ENCODE measurements at regions not wholly inside any gene's neighbourhood (a gene's known extent, or its start where the extent isn't known, plus 50 kb on each side); places are given as distances from the start of the nearest gene placed in this dataset.

DNA sequence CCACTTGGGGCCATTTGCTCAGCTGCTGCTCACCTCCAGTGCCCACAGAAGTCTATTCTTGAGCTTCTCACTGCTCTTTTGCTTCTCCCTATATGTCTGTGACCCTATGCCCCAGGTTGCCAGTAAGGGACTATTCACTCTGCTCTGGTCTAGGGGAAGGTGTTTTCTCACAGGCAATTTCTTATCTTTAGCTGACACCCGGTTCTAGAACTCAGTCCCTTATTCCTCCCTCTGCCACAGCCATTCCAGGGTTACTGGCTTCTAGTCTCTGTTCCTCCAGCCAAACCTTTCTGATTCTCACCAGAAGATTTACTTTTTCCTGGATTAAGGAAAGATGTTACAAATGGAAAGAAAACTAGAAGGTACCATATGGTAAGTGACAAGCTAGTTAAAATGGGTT, 574.0 kb downstream of the NTRK3 start:
- no peak for TF ChIP-seq TCF12 (IDR thresholded peaks at IDR 0.05; ENCODE audit: low read depth, low read length)
- TF ChIP-seq CBX8 (IDR thresholded peaks at IDR 0.05; ENCODE audit: borderline replicate concordance, low read depth, low read length), result no peak
- no peak for TF ChIP-seq RXRA (IDR thresholded peaks at IDR 0.05; ENCODE audit: insufficient read depth, low read depth, low read length)
- no peak for TF ChIP-seq TEAD4 (IDR thresholded peaks at IDR 0.05; ENCODE audit: low read depth, low read length)
- no peak for TF ChIP-seq POU5F1 (IDR thresholded peaks at IDR 0.05; ENCODE audit: low read depth, low read length)
- no peak for TF ChIP-seq EZH2 (IDR thresholded peaks at IDR 0.05; ENCODE audit: low read depth, low read length, severe bottlenecking)
- TF ChIP-seq EGR1 (IDR thresholded peaks at IDR 0.05; ENCODE audit: borderline replicate concordance, low read depth, low read length), result no peak
- TF ChIP-seq ASH2L (IDR thresholded peaks at IDR 0.05; ENCODE audit: low read length), result no peak
- TF ChIP-seq SAP30 (IDR thresholded peaks at IDR 0.05; ENCODE audit: insufficient read depth, insufficient replicate concordance, low read length), result no peak
- TF ChIP-seq SP4 (IDR thresholded peaks at IDR 0.05; ENCODE audit: low read length), result no peak
- no peak for TF ChIP-seq FOSL1 (IDR thresholded peaks at IDR 0.05; ENCODE audit: insufficient read depth, low read depth, low read length)
- no peak for TF ChIP-seq CBX5 (IDR thresholded peaks at IDR 0.05; ENCODE audit: low read depth, low read length)
- TF ChIP-seq, protein P1, sequence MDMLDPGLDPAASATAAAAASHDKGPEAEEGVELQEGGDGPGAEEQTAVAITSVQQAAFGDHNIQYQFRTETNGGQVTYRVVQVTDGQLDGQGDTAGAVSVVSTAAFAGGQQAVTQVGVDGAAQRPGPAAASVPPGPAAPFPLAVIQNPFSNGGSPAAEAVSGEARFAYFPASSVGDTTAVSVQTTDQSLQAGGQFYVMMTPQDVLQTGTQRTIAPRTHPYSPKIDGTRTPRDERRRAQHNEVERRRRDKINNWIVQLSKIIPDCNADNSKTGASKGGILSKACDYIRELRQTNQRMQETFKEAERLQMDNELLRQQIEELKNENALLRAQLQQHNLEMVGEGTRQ (IDR thresholded peaks at IDR 0.05; ENCODE audit: low read length), result no peak
- H3K9me3 ChIP-seq (ENCODE audit: insufficient read depth in 2 of 2, low read depth in 1 of 2, low read length in 1 of 2), result no peaks in the 10 kb centered on the region
- no peak overlapping the region for H2AFZ ChIP-seq (ENCODE audit: low read length)
- H3K4ac ChIP-seq (replicated peaks; ENCODE audit: insufficient read length, low read depth, low read length), result no peak overlapping the region
- H3K4me3 ChIP-seq (ENCODE audit: extremely low read depth in 1 of 4, insufficient read depth in 2 of 4, low read depth in 3 of 4, low read length in 4 of 4), result no peak overlapping the region
- 78% methylated on average over 1 of the region's 1 CpG; no CpG with 5 or more reads in 1 of the 2 experiments for WGBS, 2 experiments (ENCODE audit: extremely low coverage in 1 of 2, insufficient coverage in 1 of 2, insufficient read length in 1 of 2, insufficient replicate concordance in 2 of 2, low coverage in 1 of 2, low lambda C conversion rate in 2 of 2, missing lambda C conversion rate in 1 of 2)
- no peak overlapping the region for H3K27ac ChIP-seq (ENCODE audit: low read depth, low read length)
- DNase-seq (ENCODE audit: low read depth in 1 of 2, low spot score in 2 of 2) (no peak), FAIRE-seq (no peak)
- H4K5ac ChIP-seq (ENCODE audit: insufficient read length, low read depth, low read length), result no peak overlapping the region
- no peaks in the 10 kb centered on the region for H3K79me2 ChIP-seq (ENCODE audit: control insufficient read depth in 1 of 2, insufficient read depth in 2 of 2, low read length in 2 of 2)
- no peak overlapping the region for H2BK15ac ChIP-seq (ENCODE audit: low read length)
- no peak overlapping the region for H2BK12ac ChIP-seq (ENCODE audit: low read depth, low read length)
- no peak overlapping the region for H4K91ac ChIP-seq (replicated peaks; ENCODE audit: insufficient read length, low read length)
- H3K36me3 ChIP-seq (ENCODE audit: control insufficient read depth in 2 of 4, insufficient read depth in 4 of 4, low read length in 3 of 4), result no peaks in the 10 kb centered on the region
- H3K14ac ChIP-seq (ENCODE audit: insufficient read length), result no peak overlapping the region
- H3K23me2 ChIP-seq (ENCODE audit: low read depth, low read length), result no peaks in the 10 kb centered on the region; the same call in 1 of the 2 replicates
- H3K56ac ChIP-seq (replicated peaks; ENCODE audit: insufficient read length, low read depth, low read length), result no peak overlapping the region
- no peak overlapping the region for H2AK5ac ChIP-seq (ENCODE audit: low read depth, low read length)
- H2BK120ac ChIP-seq (replicated peaks; ENCODE audit: low read depth, low read length), result no peak overlapping the region
- no peak overlapping the region for H3K4me2 ChIP-seq (ENCODE audit: insufficient read depth in 1 of 2, low read depth in 2 of 2, low read length in 2 of 2)
- H4K8ac ChIP-seq (ENCODE audit: extremely low read depth, insufficient read depth, low read length), result no peak overlapping the region
- CTCF ChIA-PET (ENCODE audit: partially characterized antibody), result interaction anchor here (0.9 to 3.2 kb wide), 2 partner anchors 10 to 34 kb away, joined by 3 to 18 read pairs; no protein-coding TSS in a partner anchor
- no peak overlapping the region for H3K18ac ChIP-seq (ENCODE audit: extremely low read depth, low read length)
- H3K27me3 ChIP-seq (replicated peaks in 1 of 4; ENCODE audit: control insufficient read depth in 3 of 4, extremely low read depth in 1 of 4, insufficient read depth in 3 of 4, low read length in 3 of 4), result no peaks in the 10 kb centered on the region
- no peaks in the 10 kb centered on the region for H3K4me1 ChIP-seq (replicated peaks in 1 of 4; ENCODE audit: control insufficient read depth in 3 of 4, insufficient read depth in 4 of 4, low read length in 3 of 4)
- POLR2A ChIA-PET (ENCODE audit: partially characterized antibody), result no interaction called here
- H3K23ac ChIP-seq (ENCODE audit: insufficient read length), result no peak overlapping the region
- no peaks in the 10 kb centered on the region for H3K79me1 ChIP-seq (ENCODE audit: low read depth, low read length)
- H2BK5ac ChIP-seq (ENCODE audit: low read depth, low read length), result no peak overlapping the region
- H3K9ac ChIP-seq (replicated peaks in 1 of 4; ENCODE audit: extremely low read depth in 1 of 4, low read depth in 3 of 4, low read length in 3 of 4), result no peak overlapping the region
- no peaks in the 10 kb centered on the region for H4K20me1 ChIP-seq (replicated peaks in 1 of 2; ENCODE audit: control insufficient read depth in 1 of 2, insufficient read depth in 2 of 2, low read length in 2 of 2)
- no peak overlapping the region for H2BK20ac ChIP-seq (ENCODE audit: low read length)
